H1 (cell line): ENCODE measurements at regions not wholly inside any gene's neighbourhood (a gene's known extent, or its start where the extent isn't known, plus 50 kb on each side); places are given as distances from the start of the nearest gene placed in this dataset.

Source experiments
- CBX5 ChIP-seq: fragments of 300-800, 300-1000 bp; sonication (generic); IDR thresholded peaks from 2 replicates; pipeline ENCODE4 v1.7.1; 2016; ENCODE audit warnings: antibody characterized with exemption, low read length, low read depth
- CEBPB ChIP-seq: IDR thresholded peaks from 2 replicates; pipeline ENCODE4 v1.6.1; 2012; ENCODE audit warnings: low read depth, low read length
- JUND ChIP-seq: IDR thresholded peaks from 2 replicates; pipeline ENCODE4 v1.6.1; 2011; ENCODE audit warnings: mild to moderate bottlenecking, improper control_type of control experiment, low read length
- MAFK ChIP-seq: IDR thresholded peaks from 2 replicates; pipeline ENCODE4 v1.6.1; 2012; ENCODE audit warnings: low read depth, mild to moderate bottlenecking, improper control_type of control experiment, low read length
- NANOG ChIP-seq: IDR thresholded peaks from 2 replicates; pipeline ENCODE4 v1.6.1; 2011; ENCODE audit warnings: low read length, low read depth, mild to moderate bottlenecking, inconsistent platforms; ENCODE audit not compliant: insufficient read depth, poor library complexity, severe bottlenecking
- POLR2AphosphoS5 ChIP-seq: IDR thresholded peaks from 2 replicates; pipeline ENCODE4 v1.6.1; 2011; ENCODE audit warnings: low read depth, low read length
- SIN3A ChIP-seq, 2 experiments: IDR thresholded peaks in 1 of 2; conservative IDR thresholded peaks in 1 of 2; 2 replicates each; pipeline ENCODE4 v1.6.1; 2011 to 2012; ENCODE audit warnings: low read length in 2 of 2, improper control_type of control experiment in 1 of 2, low read depth in 1 of 2, mild to moderate bottlenecking in 1 of 2
- SIX5 ChIP-seq: IDR thresholded peaks from 2 replicates; pipeline ENCODE4 v1.6.1; 2011; ENCODE audit warnings: mild to moderate bottlenecking, low read depth, low read length
- TF ChIP-seq, protein P1 (sequence below), 3 experiments: IDR thresholded peaks; 1 replicate in 2 of 3; 2 replicates in 1 of 3; pipeline versions ENCODE4 v1.5.1 to v1.6.1; 2011; ENCODE audit warnings: low read length in 3 of 3, mild to moderate bottlenecking in 3 of 3, inconsistent platforms in 2 of 3, low read depth in 1 of 3, moderate library complexity in 1 of 3; ENCODE audit not compliant: insufficient read depth in 1 of 3; ENCODE audit errors: control extremely low read depth in 1 of 3
- TF ChIP-seq, protein P2 (sequence below): IDR thresholded peaks from 2 replicates; pipeline ENCODE4 v1.6.1; 2012; ENCODE audit warnings: low read length, inconsistent platforms
- TF ChIP-seq, protein P3 (sequence below): IDR thresholded peaks from 2 replicates; pipeline ENCODE4 v1.6.1; 2011; ENCODE audit warnings: low read depth, mild to moderate bottlenecking, low read length; ENCODE audit not compliant: insufficient read depth

DNA sequence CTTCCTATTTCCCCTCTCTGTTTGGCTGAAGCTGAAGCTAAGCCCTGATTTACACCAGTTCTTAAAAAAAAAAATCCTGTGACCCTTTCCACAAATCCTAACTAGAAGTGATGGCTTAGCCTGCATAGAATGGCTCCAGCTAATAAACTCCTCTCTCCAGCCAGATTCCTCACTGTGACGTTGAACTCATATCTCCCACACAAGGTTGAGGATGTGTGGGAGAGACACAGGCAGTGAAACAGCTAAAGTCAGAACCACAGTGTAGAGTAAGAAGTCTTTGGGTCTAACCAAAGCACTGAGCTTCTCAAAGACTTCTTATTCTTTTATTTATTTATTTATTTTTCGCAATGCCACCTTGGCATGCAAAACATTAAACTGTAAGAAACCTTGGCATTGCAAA is 268.3 kb downstream of the SNX13 start:
- TF ChIP-seq, protein P1, sequence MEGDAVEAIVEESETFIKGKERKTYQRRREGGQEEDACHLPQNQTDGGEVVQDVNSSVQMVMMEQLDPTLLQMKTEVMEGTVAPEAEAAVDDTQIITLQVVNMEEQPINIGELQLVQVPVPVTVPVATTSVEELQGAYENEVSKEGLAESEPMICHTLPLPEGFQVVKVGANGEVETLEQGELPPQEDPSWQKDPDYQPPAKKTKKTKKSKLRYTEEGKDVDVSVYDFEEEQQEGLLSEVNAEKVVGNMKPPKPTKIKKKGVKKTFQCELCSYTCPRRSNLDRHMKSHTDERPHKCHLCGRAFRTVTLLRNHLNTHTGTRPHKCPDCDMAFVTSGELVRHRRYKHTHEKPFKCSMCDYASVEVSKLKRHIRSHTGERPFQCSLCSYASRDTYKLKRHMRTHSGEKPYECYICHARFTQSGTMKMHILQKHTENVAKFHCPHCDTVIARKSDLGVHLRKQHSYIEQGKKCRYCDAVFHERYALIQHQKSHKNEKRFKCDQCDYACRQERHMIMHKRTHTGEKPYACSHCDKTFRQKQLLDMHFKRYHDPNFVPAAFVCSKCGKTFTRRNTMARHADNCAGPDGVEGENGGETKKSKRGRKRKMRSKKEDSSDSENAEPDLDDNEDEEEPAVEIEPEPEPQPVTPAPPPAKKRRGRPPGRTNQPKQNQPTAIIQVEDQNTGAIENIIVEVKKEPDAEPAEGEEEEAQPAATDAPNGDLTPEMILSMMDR (IDR thresholded peaks at IDR 0.05; ENCODE audit: control extremely low read depth in 1 of 3, insufficient read depth in 1 of 3, low read depth in 1 of 3, low read length in 3 of 3): no peak
- TF ChIP-seq MAFK: no peak
- TF ChIP-seq CBX5: no peak
- TF ChIP-seq SIN3A (conservative IDR thresholded peaks at IDR 0.05 in 1 of 2, IDR thresholded peaks at IDR 0.05 in 1 of 2; ENCODE audit: low read depth in 1 of 2, low read length in 2 of 2): no peak
- TF ChIP-seq POLR2AphosphoS5: no peak
- TF ChIP-seq SIX5: no peak
- TF ChIP-seq, protein P2, sequence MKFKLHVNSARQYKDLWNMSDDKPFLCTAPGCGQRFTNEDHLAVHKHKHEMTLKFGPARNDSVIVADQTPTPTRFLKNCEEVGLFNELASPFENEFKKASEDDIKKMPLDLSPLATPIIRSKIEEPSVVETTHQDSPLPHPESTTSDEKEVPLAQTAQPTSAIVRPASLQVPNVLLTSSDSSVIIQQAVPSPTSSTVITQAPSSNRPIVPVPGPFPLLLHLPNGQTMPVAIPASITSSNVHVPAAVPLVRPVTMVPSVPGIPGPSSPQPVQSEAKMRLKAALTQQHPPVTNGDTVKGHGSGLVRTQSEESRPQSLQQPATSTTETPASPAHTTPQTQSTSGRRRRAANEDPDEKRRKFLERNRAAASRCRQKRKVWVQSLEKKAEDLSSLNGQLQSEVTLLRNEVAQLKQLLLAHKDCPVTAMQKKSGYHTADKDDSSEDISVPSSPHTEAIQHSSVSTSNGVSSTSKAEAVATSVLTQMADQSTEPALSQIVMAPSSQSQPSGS: no peak
- TF ChIP-seq CEBPB: no peak
- TF ChIP-seq JUND: no peak
- TF ChIP-seq NANOG: no peak
- TF ChIP-seq, protein P3, sequence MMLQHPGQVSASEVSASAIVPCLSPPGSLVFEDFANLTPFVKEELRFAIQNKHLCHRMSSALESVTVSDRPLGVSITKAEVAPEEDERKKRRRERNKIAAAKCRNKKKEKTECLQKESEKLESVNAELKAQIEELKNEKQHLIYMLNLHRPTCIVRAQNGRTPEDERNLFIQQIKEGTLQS: no peak
